GM23248 (cell line): ENCODE measurements at regions not wholly inside any gene's neighbourhood (a gene's known extent, or its start where the extent isn't known, plus 50 kb on each side); places are given as distances from the start of the nearest gene placed in this dataset.

Experiments
- DNase-seq: peaks from one replicate; pipeline ENCODE4 v3.0.0-alpha.2; 2015
- H2AFZ ChIP-seq: fragments of 200-600 bp; sonication (generic); 2 replicates; pipeline ENCODE4 v1.6.1; 2016; ENCODE audit warnings: antibody characterized with exemption
- H3F3A ChIP-seq: fragments of 200-600 bp; sonication (generic); 2 replicates; pipeline ENCODE4 v1.6.1; 2016; ENCODE audit warnings: mild to moderate bottlenecking, antibody characterized with exemption, mixed run types; ENCODE audit not compliant: insufficient read depth
- H3K27ac ChIP-seq: fragments of 200-600 bp; sonication (generic); 2 replicates; pipeline ENCODE4 v1.5.1; 2016; ENCODE audit warnings: mild to moderate bottlenecking
- H3K27me3 ChIP-seq: fragments of 200-600 bp; sonication (generic); replicated peaks from 2 replicates; pipeline ENCODE4 v1.6.1; 2016; ENCODE audit warnings: mild to moderate bottlenecking; ENCODE audit not compliant: insufficient read depth
- H3K36me3 ChIP-seq: fragments of 200-600 bp; sonication (generic); 2 replicates; pipeline ENCODE4 v1.6.1; 2016; ENCODE audit warnings: low read depth, mild to moderate bottlenecking
- H3K4me1 ChIP-seq: fragments of 200-600 bp; sonication (generic); 2 replicates; pipeline ENCODE4 v1.6.1; 2016; ENCODE audit warnings: mild to moderate bottlenecking; ENCODE audit not compliant: insufficient read depth
- H3K4me2 ChIP-seq: fragments of 200-600 bp; sonication (generic); one replicate; pipeline ENCODE4 v1.6.1; 2016; ENCODE audit warnings: mild to moderate bottlenecking; ENCODE audit not compliant: unreplicated experiment
- H3K4me3 ChIP-seq: fragments of 200-600 bp; sonication (generic); 2 replicates; pipeline ENCODE4 v1.5.1; 2016; ENCODE audit warnings: mild to moderate bottlenecking
- H3K79me2 ChIP-seq: fragments of 200-600 bp; sonication (generic); 2 replicates; pipeline ENCODE4 v1.6.1; 2016; ENCODE audit warnings: mild to moderate bottlenecking; ENCODE audit not compliant: insufficient read depth
- H3K9ac ChIP-seq: fragments of 200-600 bp; sonication (generic); 2 replicates; pipeline ENCODE4 v1.6.1; 2016; ENCODE audit warnings: mild to moderate bottlenecking
- H3K9me2 ChIP-seq: fragments of 200-600 bp; sonication (generic); 2 replicates; pipeline ENCODE4 v1.6.1; 2016; ENCODE audit warnings: mixed run types, mild to moderate bottlenecking, moderate library complexity; ENCODE audit not compliant: insufficient read depth
- H3K9me3 ChIP-seq: fragments of 200-600 bp; sonication (generic); one replicate; pipeline ENCODE4 v1.6.1; 2017; ENCODE audit warnings: low read depth
- H4K20me1 ChIP-seq: fragments of 200-600 bp; sonication (generic); 2 replicates; pipeline ENCODE4 v1.6.0; 2016; ENCODE audit not compliant: insufficient read depth
- EZH2 ChIP-seq: fragments of 200-600 bp; sonication (generic); IDR thresholded peaks from 2 replicates; pipeline ENCODE4 v1.6.1; 2018; ENCODE audit warnings: antibody characterized with exemption, mild to moderate bottlenecking; ENCODE audit not compliant: insufficient read depth, poor library complexity, severe bottlenecking
- EZH2phosphoT487 ChIP-seq: fragments of 200-600 bp; sonication (generic); IDR thresholded peaks from 2 replicates; pipeline ENCODE4 v1.6.1; 2018; ENCODE audit warnings: antibody characterized with exemption, moderate library complexity, mild to moderate bottlenecking, low read depth; ENCODE audit not compliant: insufficient read depth
- WGBS, 2 experiments: methylation state at CpG; one replicate each; pipeline ENCODE4 v1.1.6; 2015 to 2017; ENCODE audit warnings: low lambda C conversion rate in 2 of 2, low coverage in 1 of 2; ENCODE audit errors: missing lambda C conversion rate in 2 of 2; 5-methylcytosine and 5-hydroxymethylcytosine counted together
- in situ Hi-C: fragments of 300-500 bp; cut with MboI; formaldehyde crosslinking; loops from 2 replicates; pipeline ENCODE4 v1.15.0; 2020

DNA sequence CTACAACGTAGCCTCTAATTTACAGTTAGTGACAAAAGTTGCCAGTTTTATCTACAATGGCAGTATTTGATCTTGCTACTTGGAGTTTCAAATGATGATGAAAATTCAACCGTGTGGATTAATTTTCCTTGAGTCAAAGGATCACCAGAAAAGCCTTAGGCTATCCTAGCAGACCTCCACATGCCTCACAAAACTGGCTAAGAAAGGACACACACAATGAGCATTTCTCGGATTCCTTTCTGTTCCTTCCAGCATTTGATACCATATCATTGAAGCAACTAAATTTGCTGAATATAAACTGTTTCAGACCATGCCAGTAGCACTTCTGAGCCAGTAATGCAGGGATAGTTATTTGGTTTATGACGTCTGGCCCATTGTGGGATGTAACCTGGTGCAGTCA, 587.4 kb upstream of the MDFIC2 start:
- Histone ChIP-seq H3K4me3 (no peak overlapping the region), H3K27me3 (no peaks in the 10 kb centered on the region), H3K79me2 (no peaks in the 10 kb centered on the region), H3K27ac (no peak overlapping the region), H3K9me3 (no peaks in the 10 kb centered on the region), H3K4me2 (no peak overlapping the region), H3K4me1 (no peaks in the 10 kb centered on the region), H2AFZ (no peak overlapping the region), H3F3A (no peaks in the 10 kb centered on the region), H4K20me1 (no peaks in the 10 kb centered on the region), H3K36me3 (no peaks in the 10 kb centered on the region), H3K9ac (no peak overlapping the region), H3K9me2 (no peaks in the 10 kb centered on the region)
- WGBS, 2 experiments: 62 to 72% methylated on average over 4 of the region's 4 CpGs
- in situ Hi-C loops: no loop called here
- TF ChIP-seq EZH2 (no peak), EZH2phosphoT487 (no peak)
- no peak for DNase-seq

DNA sequence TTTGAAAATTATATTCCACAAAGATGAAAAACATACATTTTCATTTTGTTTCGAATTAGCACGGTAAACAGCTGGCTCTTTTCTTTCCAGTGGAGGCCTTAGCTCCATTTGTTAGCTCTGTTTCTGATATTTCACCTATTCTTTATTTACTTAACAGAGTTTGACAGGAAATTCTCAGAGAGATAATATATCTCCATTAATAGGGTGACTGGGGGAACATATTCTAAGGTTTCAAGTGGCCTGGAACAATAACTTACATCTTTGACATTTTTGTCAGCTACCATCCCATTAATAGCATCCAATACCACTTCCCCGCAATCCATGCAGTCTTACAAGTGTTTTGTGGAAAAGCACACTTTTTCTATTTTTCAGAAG, 577.6 kb upstream of the MDFIC2 start:
- Histone ChIP-seq H3K27me3 (no peaks in the 10 kb centered on the region), H3K36me3 (no peaks in the 10 kb centered on the region), H4K20me1 (no peaks in the 10 kb centered on the region), H3K27ac (no peak overlapping the region), H3K4me3 (no peak overlapping the region), H3K9ac (no peak overlapping the region), H3K4me1 (peaks cover 8% of the 10 kb centered on the region), H3K9me2 (no peaks in the 10 kb centered on the region), H2AFZ (peak overlapping the region; percentile 38), H3K79me2 (no peaks in the 10 kb centered on the region), H3K9me3 (no peaks in the 10 kb centered on the region), H3K4me2 (no peak overlapping the region), H3F3A (no peaks in the 10 kb centered on the region)
- in situ Hi-C loops: no loop called here
- TF ChIP-seq EZH2 (no peak), EZH2phosphoT487 (no peak)
- WGBS, 2 experiments: 57 to 59% methylated on average over 3 of the region's 3 CpGs
- DNase-seq: no peak

- WGBS, 2 experiments: 39 to 41% methylated on average over 8 of the region's 8 CpGs
- Histone ChIP-seq H3K9ac (no peak overlapping the region), H3K79me2 (no peaks in the 10 kb centered on the region), H3F3A (no peaks in the 10 kb centered on the region), H3K27ac (no peak overlapping the region), H3K9me3 (no peaks in the 10 kb centered on the region), H3K4me2 (no peak overlapping the region), H3K27me3 (no peaks in the 10 kb centered on the region), H4K20me1 (no peaks in the 10 kb centered on the region), H3K9me2 (no peaks in the 10 kb centered on the region), H3K4me1 (peaks cover 8% of the 10 kb centered on the region), H2AFZ (peak overlapping the region; percentile 38), H3K4me3 (no peak overlapping the region), H3K36me3 (no peaks in the 10 kb centered on the region)
- in situ Hi-C loops: no loop called here
- peak; percentile 60 for DNase-seq
- TF ChIP-seq EZH2: no peak
- no peak for TF ChIP-seq EZH2phosphoT487
Measured at GRCh38 chr3:70889162-70890019, 577.0 kb upstream of the MDFIC2 start.

GRCh38 chr3:70885636-70886035, 573.2 kb upstream of the MDFIC2 start:
- no peak for DNase-seq
- H3K4me3 ChIP-seq: no peak overlapping the region
- no peaks in the 10 kb centered on the region for H3K79me2 ChIP-seq
- H3K9ac ChIP-seq: no peak overlapping the region
- TF ChIP-seq EZH2 (no peak), EZH2phosphoT487 (no peak)
- no peaks in the 10 kb centered on the region for H3K9me2 ChIP-seq
- 88 to 91% methylated on average over 6 of the region's 6 CpGs for WGBS, 2 experiments
- in situ Hi-C loops: no loop called here
- no peak overlapping the region for H2AFZ ChIP-seq
- no peaks in the 10 kb centered on the region for H3F3A ChIP-seq
- H3K4me1 ChIP-seq: peaks cover 8% of the 10 kb centered on the region
- H3K36me3 ChIP-seq: no peaks in the 10 kb centered on the region
- H3K4me2 ChIP-seq: no peak overlapping the region
- H4K20me1 ChIP-seq: no peaks in the 10 kb centered on the region
- no peaks in the 10 kb centered on the region for H3K27me3 ChIP-seq
- H3K27ac ChIP-seq: no peak overlapping the region
- no peaks in the 10 kb centered on the region for H3K9me3 ChIP-seq

DNA sequence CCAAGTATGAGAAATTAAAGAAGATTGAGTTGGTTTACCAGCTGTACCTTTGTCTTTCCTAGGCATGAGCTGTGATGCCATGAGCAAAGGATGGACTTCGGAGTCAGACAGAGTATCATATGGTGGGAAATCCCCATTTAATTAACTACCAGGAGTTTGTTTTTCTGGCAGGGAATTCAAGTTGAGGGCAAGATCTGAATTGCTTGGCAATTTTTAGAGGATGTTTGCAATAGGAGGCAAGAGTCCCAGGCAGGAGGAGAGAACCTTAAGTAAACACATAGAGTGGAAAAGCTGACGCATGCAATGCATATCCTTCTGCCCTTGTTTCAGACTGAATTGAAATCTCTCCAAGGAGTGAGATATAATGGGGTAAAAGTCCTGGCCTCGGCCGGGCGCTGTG, 569.7 kb upstream of the MDFIC2 start:
- H3K4me2 ChIP-seq: no peak overlapping the region
- no peak for DNase-seq
- WGBS, 2 experiments: 95 to 96% methylated on average over 5 of the region's 5 CpGs

More for the DNA sequence above, 569.7 kb upstream of the MDFIC2 start:
- H4K20me1 ChIP-seq: no peaks in the 10 kb centered on the region
- no peaks in the 10 kb centered on the region for H3K4me1 ChIP-seq
- H3K9me3 ChIP-seq: no peaks in the 10 kb centered on the region
- no peak overlapping the region for H3K9ac ChIP-seq
- H3K9me2 ChIP-seq: no peaks in the 10 kb centered on the region; the same call in 1 of the 2 replicates
- H3K4me3 ChIP-seq: no peak overlapping the region
- no peaks in the 10 kb centered on the region for H3K27me3 ChIP-seq
- TF ChIP-seq EZH2phosphoT487 (no peak), EZH2 (no peak)
- no peak overlapping the region for H2AFZ ChIP-seq
- in situ Hi-C loops: no loop called here
- H3F3A ChIP-seq: no peaks in the 10 kb centered on the region
- no peaks in the 10 kb centered on the region for H3K36me3 ChIP-seq
- no peak overlapping the region for H3K27ac ChIP-seq
- H3K79me2 ChIP-seq: no peaks in the 10 kb centered on the region
